ENCODE measurements at regions not wholly inside any gene's neighbourhood (a gene's known extent, or its start where the extent isn't known, plus 50 kb on each side); places are given as distances from the start of the nearest gene placed in this dataset.
"Not testable (repeated sequence)": the region's sequence is repeated elsewhere in the genome, so short reads cannot be mapped to it uniquely, and the experiment has no call there.

DNA sequence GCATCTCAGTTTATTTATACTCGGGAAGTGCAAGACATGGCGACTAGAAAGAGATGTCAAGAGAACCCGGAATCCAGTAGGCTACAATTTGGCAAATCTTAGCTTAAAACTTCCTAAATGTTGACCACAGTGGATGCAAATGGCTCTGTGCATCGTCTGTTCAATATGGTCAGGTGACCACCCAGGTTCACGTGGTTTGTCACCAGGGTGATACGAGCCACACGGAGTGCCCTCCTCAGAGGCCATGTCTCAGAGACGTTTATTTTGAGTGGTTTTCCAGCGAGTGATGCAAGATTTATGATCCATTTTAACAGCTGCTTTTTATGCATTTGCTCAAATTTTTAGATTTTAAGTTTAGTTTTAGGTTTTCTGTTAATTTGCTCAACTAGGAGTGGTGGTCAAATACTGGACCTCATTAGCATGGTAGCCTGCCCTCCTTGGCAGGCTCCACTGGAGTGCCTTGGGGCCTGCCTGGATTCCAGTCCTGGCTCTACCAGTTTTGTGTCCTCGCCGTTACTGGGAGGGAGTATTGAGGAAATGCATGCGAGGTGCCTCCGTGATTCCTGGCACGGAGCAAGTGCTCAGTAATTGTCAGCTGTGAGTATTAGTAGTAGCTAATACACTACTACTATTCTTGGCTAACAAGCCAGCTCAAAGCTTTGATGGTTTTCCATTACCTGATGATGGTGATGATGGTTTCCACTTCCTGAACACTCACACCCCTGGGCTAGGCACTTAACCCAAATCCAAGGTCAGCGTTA, 53.9 kb upstream of the APOD start:
- TF ChIP-seq REST (tag by site-specific recombination; IDR thresholded peaks at IDR 0.05); ZNF274 (IDR thresholded peaks at IDR 0.05; ENCODE audit: low read length); ZNF274 (tag by site-specific recombination; IDR thresholded peaks at IDR 0.05; ENCODE audit: borderline replicate concordance); ZBTB10 (tag by site-specific recombination; IDR thresholded peaks at IDR 0.05); ZFP41 (tag by site-specific recombination; IDR thresholded peaks at IDR 0.05; ENCODE audit: borderline replicate concordance); ZNF830 (tag by site-specific recombination; IDR thresholded peaks at IDR 0.05; ENCODE audit: low read depth); ZNF530 (tag by site-specific recombination; IDR thresholded peaks at IDR 0.05; ENCODE audit: low read depth); KLF9 (tag by site-specific recombination; IDR thresholded peaks at IDR 0.05; ENCODE audit: low read depth); ZNF248 (tag by site-specific recombination; IDR thresholded peaks at IDR 0.05); ZNF132 (tag by site-specific recombination; IDR thresholded peaks at IDR 0.05; ENCODE audit: borderline replicate concordance); REPIN1 (tag by site-specific recombination; IDR thresholded peaks at IDR 0.05; ENCODE audit: low read depth): not testable (repeated sequence)
- TF ChIP-seq, protein P1, sequence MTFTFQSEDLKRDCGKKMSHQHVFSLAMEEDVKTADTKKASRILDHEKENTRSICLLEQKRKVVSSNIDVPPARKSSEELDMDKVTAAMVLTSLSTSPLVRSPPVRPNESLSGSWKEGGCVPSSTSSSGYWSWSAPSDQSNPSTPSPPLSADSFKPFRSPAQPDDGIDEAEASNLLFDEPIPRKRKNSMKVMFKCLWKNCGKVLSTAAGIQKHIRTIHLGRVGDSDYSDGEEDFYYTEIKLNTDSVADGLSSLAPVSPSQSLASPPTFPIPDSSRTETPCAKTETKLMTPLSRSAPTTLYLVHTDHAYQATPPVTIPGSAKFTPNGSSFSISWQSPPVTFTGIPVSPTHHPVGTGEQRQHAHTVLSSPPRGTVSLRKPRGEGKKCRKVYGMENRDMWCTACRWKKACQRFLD (tag by site-specific recombination; IDR thresholded peaks at IDR 0.05) = not testable (repeated sequence)
- TF ChIP-seq, protein P2, sequence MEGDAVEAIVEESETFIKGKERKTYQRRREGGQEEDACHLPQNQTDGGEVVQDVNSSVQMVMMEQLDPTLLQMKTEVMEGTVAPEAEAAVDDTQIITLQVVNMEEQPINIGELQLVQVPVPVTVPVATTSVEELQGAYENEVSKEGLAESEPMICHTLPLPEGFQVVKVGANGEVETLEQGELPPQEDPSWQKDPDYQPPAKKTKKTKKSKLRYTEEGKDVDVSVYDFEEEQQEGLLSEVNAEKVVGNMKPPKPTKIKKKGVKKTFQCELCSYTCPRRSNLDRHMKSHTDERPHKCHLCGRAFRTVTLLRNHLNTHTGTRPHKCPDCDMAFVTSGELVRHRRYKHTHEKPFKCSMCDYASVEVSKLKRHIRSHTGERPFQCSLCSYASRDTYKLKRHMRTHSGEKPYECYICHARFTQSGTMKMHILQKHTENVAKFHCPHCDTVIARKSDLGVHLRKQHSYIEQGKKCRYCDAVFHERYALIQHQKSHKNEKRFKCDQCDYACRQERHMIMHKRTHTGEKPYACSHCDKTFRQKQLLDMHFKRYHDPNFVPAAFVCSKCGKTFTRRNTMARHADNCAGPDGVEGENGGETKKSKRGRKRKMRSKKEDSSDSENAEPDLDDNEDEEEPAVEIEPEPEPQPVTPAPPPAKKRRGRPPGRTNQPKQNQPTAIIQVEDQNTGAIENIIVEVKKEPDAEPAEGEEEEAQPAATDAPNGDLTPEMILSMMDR (tag by site-specific recombination; IDR thresholded peaks at IDR 0.05) = not testable (repeated sequence)

Data from HEK293 (cell line).